ENCODE measurements at regions not wholly inside any gene's neighbourhood (a gene's known extent, or its start where the extent isn't known, plus 50 kb on each side); places are given as distances from the start of the nearest gene placed in this dataset.

GRCh38 chr19:30237140-30237539, 135.0 kb upstream of the ZNF536 start:
- Histone ChIP-seq H2AFZ (ENCODE audit: low read depth, low read length, poor library complexity, severe bottlenecking) (no peak overlapping the region), H3K36me3 (ENCODE audit: control insufficient read depth in 1 of 2, insufficient read depth in 2 of 2, low read length in 2 of 2) (no peaks in the 10 kb centered on the region), H3K27me3 (ENCODE audit: insufficient read depth, low read length) (peaks cover 69% of the 10 kb centered on the region), H3K9ac (ENCODE audit: low read length) (no peak overlapping the region), H3K4me2 (ENCODE audit: low read length) (no peak overlapping the region), H3K4me1 (ENCODE audit: control insufficient read depth in 1 of 2, insufficient read depth in 2 of 2, low read length in 2 of 2) (no peaks in the 10 kb centered on the region), H3K9me3 (ENCODE audit: control insufficient read depth in 1 of 2, insufficient read depth in 1 of 2, low read depth in 1 of 2, low read length in 2 of 2) (no peaks in the 10 kb centered on the region), H3K27ac (ENCODE audit: low read depth, low read length) (no peak overlapping the region), H4K20me1 (ENCODE audit: insufficient read depth) (no peaks in the 10 kb centered on the region), H3K9me2 (ENCODE audit: insufficient read depth) (no peaks in the 10 kb centered on the region), H3K79me2 (ENCODE audit: insufficient read depth, low read length) (no peaks in the 10 kb centered on the region), H3K4me3 (replicated peaks in 1 of 2; ENCODE audit: low read depth in 1 of 2, low read length in 2 of 2) (no peak overlapping the region)
- POLR2A ChIA-PET: interaction anchor here (0.8 kb wide), 1 partner anchor 16 kb away, joined by 4 read pairs; no protein-coding TSS in a partner anchor
- intact Hi-C loops (cut with micrococcal nuclease): no loop called here
- TF ChIP-seq ZNF274 (IDR thresholded peaks at IDR 0.05; ENCODE audit: low read depth, low read length) (no peak), ZBTB33 (IDR thresholded peaks at IDR 0.05; ENCODE audit: extremely low read depth, insufficient replicate concordance, low read length) (no peak), REST (IDR thresholded peaks at IDR 0.05; ENCODE audit: low read depth) (no peak), SP1 (IDR thresholded peaks at IDR 0.05; ENCODE audit: low read depth) (no peak), ATF3 (IDR thresholded peaks at IDR 0.05) (no peak), MAX (IDR thresholded peaks at IDR 0.05) (no peak), EZH2 (IDR thresholded peaks at IDR 0.05) (no peak), CBX3 (IDR thresholded peaks at IDR 0.05; ENCODE audit: low read depth) (no peak), YY1 (IDR thresholded peaks at IDR 0.05; ENCODE audit: extremely low read depth, insufficient replicate concordance, low read depth, low read length) (no peak)
- BruUV-seq (replicated peaks): no TSS peak
- ATAC-seq (no peak), DNase-seq (ENCODE audit: low read depth, low spot score) (no peak)
- RAD21 ChIA-PET (ENCODE audit: low non-redundant PET in 1 of 2, low total read pairs in 2 of 2, uncharacterized antibody in 2 of 2, unreplicated experiment in 2 of 2): no interaction called here
- CTCF ChIA-PET: no interaction called here
